Esophagus (tissue), 2 donors: ENCODE measurements at regions not wholly inside any gene's neighbourhood (a gene's known extent, or its start where the extent isn't known, plus 50 kb on each side); places are given as distances from the start of the nearest gene placed in this dataset.
"Not testable (repeated sequence)": the region's sequence is repeated elsewhere in the genome, so short reads cannot be mapped to it uniquely, and the experiment has no call there.

Experiments used
- H3K27ac ChIP-seq, 2 donors: one replicate each; pipeline ENCODE4 v1.5.1; 2013; ENCODE audit warnings: low read depth in 2 of 2, mild to moderate bottlenecking in 2 of 2, inconsistent platforms in 1 of 2, low read length in 1 of 2, moderate library complexity in 1 of 2
- H3K27me3 ChIP-seq, 2 donors: one replicate each; pipeline ENCODE4 v1.6.1; 2013; ENCODE audit warnings: low read length in 2 of 2, control low read depth in 1 of 2, mild to moderate bottlenecking in 1 of 2; ENCODE audit not compliant: insufficient read depth in 2 of 2, control insufficient read depth in 1 of 2
- H3K36me3 ChIP-seq, 2 donors: one replicate each; pipeline ENCODE4 v1.6.1; 2013; ENCODE audit warnings: low read length in 1 of 2; ENCODE audit not compliant: control insufficient read depth in 2 of 2, insufficient read depth in 2 of 2
- H3K4me1 ChIP-seq, 2 donors: one replicate each; pipeline ENCODE4 v1.6.1; 2013; ENCODE audit warnings: low read length in 1 of 2; ENCODE audit not compliant: control insufficient read depth in 2 of 2, insufficient read depth in 2 of 2
- H3K4me3 ChIP-seq, 2 donors: one replicate each; pipeline ENCODE4 v1.5.1; 2013; ENCODE audit warnings: low read length in 2 of 2, mild to moderate bottlenecking in 2 of 2, low read depth in 1 of 2, moderate library complexity in 1 of 2
- H3K9me3 ChIP-seq, 2 donors: one replicate each; pipeline ENCODE4 v1.6.1; 2013; ENCODE audit warnings: mild to moderate bottlenecking in 2 of 2, low read depth in 1 of 2, low read length in 1 of 2, moderate library complexity in 1 of 2; ENCODE audit not compliant: control insufficient read depth in 2 of 2, insufficient read depth in 1 of 2
- WGBS, 2 donors: extraction: QIAGEN DNeasy Blood & Tissue Kit; methylation state at CpG; one replicate each; pipeline ENCODE4 v1.1.7; 2013; 5-methylcytosine and 5-hydroxymethylcytosine counted together
- donor health status: healthy with polysubstance abuse.
- donor health status: Bipolar disorder and iron deficiency.

- peaks cover 0 to 2% of the 10 kb centered on the region in 2 donors for H3K4me1 ChIP-seq
- no peaks in the 10 kb centered on the region for H3K9me3 ChIP-seq
- H3K27ac ChIP-seq = peak overlapping the region in 1 of 2 donors; percentile 39
- H3K4me3 ChIP-seq = no peak overlapping the region
- H3K27me3 ChIP-seq = no peaks in the 10 kb centered on the region
- 41 to 48% methylated on average over 1 of the region's 1 CpG for WGBS, 2 donors
- H3K36me3 ChIP-seq = no peaks in the 10 kb centered on the region
These were observed 143.6 kb downstream of the EMP1 start for GRCh38 chr12:13340149-13340548.

GRCh38 chr12:13339538-13339937 lies 143.0 kb downstream of the EMP1 start:
- Histone ChIP-seq H3K4me3 (no peak overlapping the region), H3K36me3 (no peaks in the 10 kb centered on the region), H3K27ac (peak overlapping the region; percentile 37 to 39), H3K4me1 (peaks cover 0 to 2% of the 10 kb centered on the region in 2 donors), H3K27me3 (no peaks in the 10 kb centered on the region), H3K9me3 (no peaks in the 10 kb centered on the region)
- 41 to 60% methylated on average over 1 of the region's 1 CpG for WGBS, 2 donors

- peak overlapping the region; percentile 37 to 39 for H3K27ac ChIP-seq
- H3K4me1 ChIP-seq = peaks cover 0 to 2% of the 10 kb centered on the region in 2 donors
- no peaks in the 10 kb centered on the region for H3K36me3 ChIP-seq
- H3K4me3 ChIP-seq = no peak overlapping the region
- no peaks in the 10 kb centered on the region for H3K27me3 ChIP-seq
- WGBS, 2 donors = 65 to 78% methylated on average over 4 of the region's 4 CpGs
- no peaks in the 10 kb centered on the region for H3K9me3 ChIP-seq
These were observed 142.6 kb downstream of the EMP1 start for GRCh38 chr12:13339091-13339490.

GRCh38 chr12:13337791-13338190 lies 141.3 kb downstream of the EMP1 start:
- Histone ChIP-seq H3K27me3 (no peaks in the 10 kb centered on the region), H3K36me3 (no peaks in the 10 kb centered on the region), H3K4me1 (peaks cover 0 to 2% of the 10 kb centered on the region in 2 donors), H3K9me3 (no peaks in the 10 kb centered on the region), H3K4me3 (no peak overlapping the region), H3K27ac (no peak overlapping the region)
- WGBS, 2 donors = 78 to 79% methylated on average over 6 of the region's 6 CpGs

GRCh38 chr12:13336216-13336615 lies 139.7 kb downstream of the EMP1 start:
- H3K36me3 ChIP-seq = no peaks in the 10 kb centered on the region
- H3K9me3 ChIP-seq = no peaks in the 10 kb centered on the region
- H3K4me1 ChIP-seq = peaks cover 0 to 2% of the 10 kb centered on the region in 2 donors
- WGBS, 2 donors = 90 to 93% methylated on average over 4 of the region's 4 CpGs
- no peaks in the 10 kb centered on the region for H3K27me3 ChIP-seq
- H3K4me3 ChIP-seq = no peak overlapping the region
- no peak overlapping the region for H3K27ac ChIP-seq

GRCh38 chr12:13328535-13328934 lies 132.0 kb downstream of the EMP1 start:
- Histone ChIP-seq H3K9me3 (no peaks in the 10 kb centered on the region), H3K4me1 (no peaks in the 10 kb centered on the region), H3K4me3 (no peak overlapping the region), H3K27ac (no peak overlapping the region), H3K27me3 (no peaks in the 10 kb centered on the region), H3K36me3 (no peaks in the 10 kb centered on the region)
- 71 to 78% methylated on average over 3 of the region's 3 CpGs for WGBS, 2 donors

- H3K27ac ChIP-seq = no peak overlapping the region
- 58 to 77% methylated on average over 4 of the region's 4 CpGs for WGBS, 2 donors
- H3K27me3 ChIP-seq = no peaks in the 10 kb centered on the region
- no peaks in the 10 kb centered on the region for H3K9me3 ChIP-seq
- H3K4me1 ChIP-seq = no peaks in the 10 kb centered on the region
- no peak overlapping the region for H3K4me3 ChIP-seq
- no peaks in the 10 kb centered on the region for H3K36me3 ChIP-seq
These were observed 129.6 kb downstream of the EMP1 start for GRCh38 chr12:13326076-13326475.

GRCh38 chr12:13325037-13325436 lies 128.5 kb downstream of the EMP1 start:
- not testable (repeated sequence) for H3K36me3 ChIP-seq, H3K9me3 ChIP-seq, H3K27me3 ChIP-seq, H3K4me3 ChIP-seq, H3K4me1 ChIP-seq, H3K27ac ChIP-seq
- WGBS, 2 donors = 88 to 89% methylated on average over 2 of the region's 3 CpGs

GRCh38 chr12:13318231-13319015 lies 121.9 kb downstream of the EMP1 start:
- H3K9me3 ChIP-seq = no peaks in the 10 kb centered on the region
- 54 to 74% methylated on average over 3 of the region's 3 CpGs for WGBS, 2 donors

GRCh38 chr12:13316587-13317246 lies 120.2 kb downstream of the EMP1 start:
- H3K9me3 ChIP-seq = no peaks in the 10 kb centered on the region
- H3K4me3 ChIP-seq = no peak overlapping the region
- H3K27me3 ChIP-seq = no peaks in the 10 kb centered on the region
- 77% methylated on average over 7 of the region's 7 CpGs for WGBS, 2 donors
- H3K27ac ChIP-seq = no peak overlapping the region
- H3K4me1 ChIP-seq = no peaks in the 10 kb centered on the region
- H3K36me3 ChIP-seq = no peaks in the 10 kb centered on the region

More at GRCh38 chr12:13318231-13319015, 121.9 kb downstream of the EMP1 start:
- Histone ChIP-seq H3K27me3 (no peaks in the 10 kb centered on the region), H3K36me3 (no peaks in the 10 kb centered on the region), H3K27ac (no peak overlapping the region), H3K4me1 (no peaks in the 10 kb centered on the region), H3K4me3 (no peak overlapping the region)
